GM12878 (cell line): ENCODE measurements at regions not wholly inside any gene's neighbourhood (a gene's known extent, or its start where the extent isn't known, plus 50 kb on each side); places are given as distances from the start of the nearest gene placed in this dataset.

Experiments
- ATAC-seq: fragments of 200-7000 bp; cut with Tn5 transposase; 3 replicates; pipeline ENCODE4 v1.9.1; 2020; ENCODE audit warnings: mild to moderate bottlenecking, moderate library complexity
- BruUV-seq: library from RNA; stranded (reverse); fragments of 400-500 nt; replicated peaks from 2 replicates; lab custom pipeline; 2021; lab: Mats Ljungman, UMichigan
- CTCF ChIA-PET: fragments of 300-600 bp; sonication (Branson Sonifier 250); formaldehyde crosslinking; extraction: SDS; loops from one replicate; lab custom pipeline; 2021; ENCODE audit warnings: inconsistent platforms; lab: Yijun Ruan, JAX
- POLR2A ChIA-PET: fragments of 350-600 bp; formaldehyde crosslinking; extraction: SDS; loops from one replicate; lab custom pipeline; 2021; ENCODE audit warnings: inconsistent platforms; lab: Charles Lee
- RAD21 ChIA-PET: fragments of 300-600 bp; sonication (Branson Sonifier 250); formaldehyde crosslinking; loops from one replicate; lab custom pipeline; 2023; ENCODE audit warnings: antibody characterized with exemption; ENCODE audit not compliant: unreplicated experiment; lab: Charles Lee
- SMC1A ChIA-PET: fragments of 300-600 bp; sonication (Branson Sonifier 250); formaldehyde crosslinking; loops from one replicate; lab custom pipeline; 2023; ENCODE audit not compliant: unreplicated experiment, uncharacterized antibody; lab: Charles Lee
- DNase-seq: peaks from one replicate; pipeline ENCODE4 v3.0.0-alpha.2; 2011; ENCODE audit warnings: low read depth, low spot score
- FAIRE-seq: peaks from 3 replicates; lab custom pipeline; 2011; peaks lifted over from hg19 to GRCh38; lab: Jason Lieb, UNC
- H2AFZ ChIP-seq: 2 replicates; pipeline ENCODE4 v1.6.0; 2011; ENCODE audit warnings: low read depth, low read length, control low read depth; ENCODE audit not compliant: control insufficient read depth
- H3K27ac ChIP-seq: 2 replicates; pipeline ENCODE4 v1.5.1; 2011; ENCODE audit warnings: control low read depth; ENCODE audit not compliant: control insufficient read depth, insufficient read depth
- H3K27me3 ChIP-seq, 2 experiments: replicated peaks in 1 of 2; 2 replicates each; pipeline versions ENCODE4 v1.6.0 to v1.6.1; 2011; ENCODE audit warnings: low read length in 1 of 2; ENCODE audit not compliant: control insufficient read depth in 2 of 2, insufficient read depth in 2 of 2
- H3K36me3 ChIP-seq, 2 experiments: 2 replicates each; pipeline ENCODE4 v1.5.1; 2011; ENCODE audit warnings: low read length in 1 of 2; ENCODE audit not compliant: control insufficient read depth in 2 of 2, insufficient read depth in 2 of 2
- H3K4me1 ChIP-seq: 2 replicates; pipeline ENCODE4 v1.6.1; 2011; ENCODE audit warnings: mild to moderate bottlenecking, low read length, moderate library complexity, mixed read lengths; ENCODE audit not compliant: control insufficient read depth, insufficient read depth
- H3K4me2 ChIP-seq: 2 replicates; pipeline ENCODE4 v1.6.0; 2011; ENCODE audit warnings: control low read depth; ENCODE audit not compliant: control insufficient read depth, insufficient read depth
- H3K4me3 ChIP-seq: fragments of 200-600 bp; sonication (generic); 2 replicates; pipeline ENCODE4 v1.5.1; 2016
- H3K79me2 ChIP-seq: 2 replicates; pipeline ENCODE4 v1.6.0; 2011; ENCODE audit warnings: low read length; ENCODE audit not compliant: control insufficient read depth, insufficient read depth
- H3K9ac ChIP-seq: 2 replicates; pipeline ENCODE4 v1.8.0; 2011; ENCODE audit warnings: low read length, control low read depth, mixed read lengths; ENCODE audit not compliant: control insufficient read depth, insufficient read depth
- H3K9me3 ChIP-seq: replicated peaks from 3 replicates; pipeline ENCODE4 v1.5.1; 2011; ENCODE audit warnings: mild to moderate bottlenecking, low read length; ENCODE audit not compliant: control insufficient read depth, insufficient read depth
- H4K20me1 ChIP-seq: 2 replicates; pipeline ENCODE4 v1.6.0; 2011; ENCODE audit not compliant: control insufficient read depth, insufficient read depth
- BCL3 ChIP-seq: IDR thresholded peaks from 2 replicates; pipeline ENCODE4 v1.6.1; 2011; ENCODE audit warnings: borderline replicate concordance, low read depth, mild to moderate bottlenecking, moderate library complexity, low read length; ENCODE audit not compliant: insufficient read depth, poor library complexity, severe bottlenecking
- BCLAF1 ChIP-seq: fragments of 450-650 bp; IDR thresholded peaks from 2 replicates; pipeline ENCODE4 v1.6.1; 2017; ENCODE audit warnings: antibody characterized with exemption, mild to moderate bottlenecking, moderate library complexity
- BMI1 ChIP-seq: fragments of 450-650 bp; IDR thresholded peaks from 2 replicates; pipeline ENCODE4 v1.6.1; 2016; ENCODE audit warnings: mild to moderate bottlenecking, moderate library complexity, borderline replicate concordance
- CHD1 ChIP-seq: IDR thresholded peaks from 2 replicates; pipeline ENCODE4 v1.6.1; 2012; ENCODE audit warnings: low read depth, low read length, improper control_type of control experiment
- NR2C2 ChIP-seq: IDR thresholded peaks from 2 replicates; pipeline ENCODE4 v1.6.1; 2011; ENCODE audit warnings: borderline replicate concordance, low read depth; ENCODE audit not compliant: control insufficient read depth, insufficient read length
- SIN3A ChIP-seq: IDR thresholded peaks from 2 replicates; pipeline ENCODE4 v1.6.1; 2012; ENCODE audit warnings: low read depth, low read length, improper control_type of control experiment
- SMC3 ChIP-seq: IDR thresholded peaks from 2 replicates; pipeline ENCODE4 v1.6.1; 2011; ENCODE audit warnings: low read length, improper control_type of control experiment, borderline replicate concordance
- STAT1 ChIP-seq: fragments of 450-650 bp; conservative IDR thresholded peaks from 2 replicates; pipeline ENCODE4 v1.6.1; 2014; ENCODE audit warnings: antibody characterized with exemption, mild to moderate bottlenecking
- ZBTB11 ChIP-seq: fragments of 450-650 bp; formaldehyde crosslinking; IDR thresholded peaks from 2 replicates; pipeline ENCODE4 v1.5.0; 2022; ENCODE audit warnings: mild to moderate bottlenecking, missing genetic modification characterization
- ZBTB4 ChIP-seq: fragments of 450-650 bp; formaldehyde crosslinking; IDR thresholded peaks from 2 replicates; pipeline ENCODE4 v1.4.0; 2022; ENCODE audit warnings: mild to moderate bottlenecking, moderate library complexity
- ZNF274 ChIP-seq: IDR thresholded peaks from one replicate; pipeline ENCODE4 v1.8.0; 2011; ENCODE audit not compliant: insufficient read length, insufficient read depth
- WGBS: methylation state at CpG from one replicate; pipeline ENCODE4 v1.1.6; 2016; ENCODE audit warnings: low lambda C conversion rate; ENCODE audit not compliant: insufficient replicate concordance, insufficient coverage; ENCODE audit errors: missing lambda C conversion rate; 5-methylcytosine and 5-hydroxymethylcytosine counted together
- in situ Hi-C: fragments of 300-500 bp; cut with MboI; formaldehyde crosslinking; loops from 9 replicates; pipeline ENCODE4 v1.14.3; 2018; ENCODE audit warnings: mixed read lengths
- intact Hi-C: fragments of 100-400 bp; cut with micrococcal nuclease; formaldehyde crosslinking; loops from one replicate; pipeline ENCODE4 v1.14.2; 2022; ENCODE audit not compliant: unreplicated experiment

GRCh38 chr10:78196396-78196795 is 162.7 kb downstream of the RPS24 start (continued):
- TF ChIP-seq BCLAF1 (no peak), CHD1 (no peak), SMC3 (no peak), BMI1 (no peak), NR2C2 (no peak)
- TF ChIP-seq, all 136 proteins: peak for 0

- intact Hi-C loops (no loop called here), in situ Hi-C loops (no loop called here)
- no TSS peak for BruUV-seq
- Histone ChIP-seq H3K79me2 (no peaks in the 10 kb centered on the region), H3K4me2 (no peak overlapping the region; the same call in 1 of the 2 replicates), H3K4me1 (no peaks in the 10 kb centered on the region), H3K36me3 (no peaks in the 10 kb centered on the region), H4K20me1 (no peaks in the 10 kb centered on the region), H3K27me3 (no peaks in the 10 kb centered on the region), H3K4me3 (no peak overlapping the region), H3K27ac (no peak overlapping the region), H2AFZ (peak overlapping the region; percentile 33), H3K9ac (no peak overlapping the region), H3K9me3 (no peaks in the 10 kb centered on the region; the same call in 1 of the 3 replicates)
- ATAC-seq (no peak; the same call in 2 of the 3 replicates), DNase-seq (peak; percentile 7), FAIRE-seq (peak; percentile 93)
- CTCF ChIA-PET: no interaction called here
- SMC1A ChIA-PET: no interaction called here
- POLR2A ChIA-PET: no interaction called here
- RAD21 ChIA-PET: no interaction called here
- WGBS: 0% methylated on average over 2 of the region's 2 CpGs
- TF ChIP-seq STAT1 (no peak), ZBTB4 (CRISPR knock-in tag) (no peak), ZNF274 (no peak), BCL3 (peak; percentile 60), ZBTB11 (CRISPR knock-in tag) (no peak), SIN3A (no peak)
Observed at GRCh38 chr10:78196964-78197363, 163.3 kb downstream of the RPS24 start.
